AML-193 (cell line): ENCODE measurements at regions not wholly inside any gene's neighbourhood (a gene's known extent, or its start where the extent isn't known, plus 50 kb on each side); places are given as distances from the start of the nearest gene placed in this dataset.

ENCODE experiments used
- DNase-seq, 2 experiments: peaks; one replicate each; lab custom pipeline; 2025; lab: John Stamatoyannopoulos, UW

- no peak for DNase-seq
Measured at GRCh38 chr1:186557147-186557777, 96.3 kb upstream of the PDC start.

- no peak for DNase-seq
Measured at GRCh38 chr1:186550832-186551231, 89.9 kb upstream of the PDC start.

DNA sequence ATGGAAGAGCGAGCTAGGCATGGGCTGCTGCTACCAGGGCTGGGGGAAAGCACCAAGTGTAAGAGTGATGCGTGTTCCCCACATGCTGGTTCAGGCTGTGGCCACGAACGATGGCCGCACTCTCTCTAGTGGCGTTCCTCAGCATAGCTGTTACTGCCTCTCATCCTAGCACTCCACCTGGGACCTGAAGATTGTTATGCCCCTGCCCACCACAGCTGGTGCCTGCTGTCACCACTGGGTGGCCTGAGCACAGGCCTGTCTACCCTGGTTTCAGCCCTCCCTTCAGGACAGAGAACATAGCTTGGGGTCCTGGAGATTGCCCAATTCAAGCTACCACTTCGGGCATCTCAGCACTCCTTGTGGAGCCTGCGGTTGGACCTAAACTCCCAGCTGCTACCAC, 80.1 kb upstream of the PDC start:
- DNase-seq = no peak

DNA sequence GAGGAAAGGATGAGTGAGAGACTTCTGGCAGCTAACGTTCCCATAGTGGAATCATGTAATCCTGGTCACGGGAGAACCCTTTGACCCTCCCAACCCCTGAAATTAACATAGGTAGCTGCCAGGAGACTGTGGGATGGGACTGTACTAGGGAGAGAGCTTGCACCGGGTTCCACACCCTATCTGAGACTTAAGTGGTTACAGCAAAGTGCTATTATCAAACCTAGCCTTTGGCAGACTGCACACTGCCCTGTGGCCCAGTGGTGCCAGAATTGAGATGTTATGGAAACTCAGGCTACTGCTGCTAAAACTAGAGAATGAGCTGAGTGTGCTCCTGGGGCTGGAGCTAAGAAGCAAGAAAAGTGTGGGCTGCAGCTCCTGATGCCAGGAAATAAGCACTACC, 79.6 kb upstream of the PDC start:
- no peak for DNase-seq

DNA sequence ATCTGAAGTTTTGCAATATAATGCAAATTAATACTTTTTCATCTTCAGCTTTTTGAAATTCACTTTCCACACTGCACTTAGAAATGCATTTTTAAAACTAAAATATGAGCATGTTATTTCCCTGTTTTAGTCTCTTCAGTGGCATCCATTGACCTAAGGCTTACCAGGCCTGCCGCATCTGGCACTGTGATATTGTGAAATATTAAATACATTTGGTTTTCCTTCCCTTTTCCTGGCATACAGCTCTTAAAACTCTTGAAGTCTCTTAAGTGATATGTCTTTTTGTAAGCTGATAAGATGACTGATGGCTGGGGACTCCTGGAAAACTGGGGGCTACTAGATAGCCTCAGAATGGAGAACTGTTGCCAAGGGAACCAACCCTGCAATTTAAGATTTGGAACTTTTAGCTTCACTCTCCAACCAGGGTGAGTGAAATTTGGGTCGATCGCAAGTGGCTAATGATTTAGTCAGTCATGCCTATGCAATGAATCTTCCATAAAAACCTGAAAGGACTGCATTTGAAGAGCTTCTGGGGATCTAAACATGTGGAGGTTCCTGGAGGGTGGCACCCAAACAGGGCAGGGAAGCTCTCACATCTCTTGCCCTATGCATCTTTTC, 75.5 kb upstream of the PDC start:
- peak; percentile 46 to 47 for DNase-seq

DNA sequence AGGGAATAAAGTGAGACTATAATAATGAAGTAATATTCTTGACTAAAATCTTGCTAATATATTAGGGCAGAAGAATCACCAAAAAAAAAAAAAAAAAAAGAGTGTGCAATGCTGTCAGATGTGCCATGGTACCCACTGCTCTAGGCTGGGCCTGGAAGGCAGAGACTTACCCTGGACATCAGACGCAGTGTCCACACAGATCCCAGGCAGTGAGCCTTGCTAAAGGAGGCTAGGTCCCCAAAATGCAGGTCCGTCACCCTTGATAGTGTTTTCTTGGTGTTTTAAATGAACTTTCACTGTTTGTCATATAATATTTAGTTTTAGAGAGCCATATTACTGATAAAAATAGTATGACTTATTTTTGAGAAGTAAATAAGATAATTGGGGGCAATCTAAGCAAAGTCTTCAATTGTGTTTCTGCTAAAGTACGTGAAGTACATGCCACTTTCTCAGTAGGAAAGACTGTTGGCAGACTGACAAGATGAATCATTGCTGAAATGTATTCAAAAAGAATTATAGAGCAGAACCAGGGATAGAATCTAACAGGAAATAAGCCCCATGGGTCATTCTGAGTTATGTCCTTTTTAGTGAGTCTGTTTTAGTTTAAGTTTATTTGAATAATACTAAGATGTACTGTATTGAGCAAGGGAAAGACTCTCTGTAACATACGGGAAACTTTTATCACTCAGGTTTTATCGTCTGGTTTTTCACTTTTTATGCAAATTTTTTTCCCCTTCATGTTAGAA, 74.6 kb upstream of the PDC start:
- no peak for DNase-seq

- no peak for DNase-seq
Measured at GRCh38 chr1:186534401-186534800, 73.5 kb upstream of the PDC start.

GRCh38 chr1:186532466-186532865, 71.6 kb upstream of the PDC start:
- no peak for DNase-seq

GRCh38 chr1:186531561-186532165, 70.7 kb upstream of the PDC start:
- no peak for DNase-seq

DNA sequence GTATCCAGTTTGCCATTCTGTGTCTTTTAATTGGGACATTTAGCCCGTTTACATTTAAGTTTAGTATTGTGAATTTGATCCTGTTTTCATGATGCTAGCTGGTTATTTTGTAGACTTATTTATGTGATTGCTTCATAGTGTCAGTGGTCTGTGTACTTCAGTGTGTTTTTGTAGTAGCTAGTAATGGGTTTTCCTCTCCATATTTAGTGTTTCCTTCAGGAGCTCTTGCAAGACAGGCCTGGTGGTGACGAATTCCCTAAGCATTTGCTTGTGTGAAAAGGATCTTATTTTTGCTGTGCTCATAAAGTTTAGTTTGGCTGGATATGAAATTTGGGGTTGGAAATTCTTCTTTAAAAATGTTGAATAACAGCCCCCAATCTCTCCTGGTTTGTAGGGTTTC, 69.2 kb upstream of the PDC start:
- no peak for DNase-seq

GRCh38 chr1:186519982-186520381, 59.1 kb upstream of the PDC start:
- no peak for DNase-seq

GRCh38 chr1:186518822-186519381, 58.0 kb upstream of the PDC start:
- DNase-seq = no peak

DNA sequence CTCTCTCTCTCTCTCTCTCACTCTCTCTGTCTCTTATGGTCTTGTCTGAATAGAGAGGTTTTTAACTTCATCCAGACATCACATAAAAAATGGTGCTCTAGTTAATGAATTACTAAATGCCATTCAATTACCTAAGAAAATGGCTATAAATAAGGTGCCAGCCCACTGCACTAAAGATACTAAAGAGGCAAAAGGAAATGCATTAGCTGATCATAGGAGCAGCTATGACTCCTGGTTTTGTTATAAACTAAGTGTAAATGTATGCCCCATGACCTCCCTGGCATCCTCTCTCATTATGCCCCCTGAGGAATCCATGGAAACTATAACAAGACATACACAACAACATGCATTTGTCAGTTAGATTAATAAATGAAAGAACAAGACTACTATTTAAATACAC, 57.5 kb upstream of the PDC start:
- DNase-seq = no peak

DNA sequence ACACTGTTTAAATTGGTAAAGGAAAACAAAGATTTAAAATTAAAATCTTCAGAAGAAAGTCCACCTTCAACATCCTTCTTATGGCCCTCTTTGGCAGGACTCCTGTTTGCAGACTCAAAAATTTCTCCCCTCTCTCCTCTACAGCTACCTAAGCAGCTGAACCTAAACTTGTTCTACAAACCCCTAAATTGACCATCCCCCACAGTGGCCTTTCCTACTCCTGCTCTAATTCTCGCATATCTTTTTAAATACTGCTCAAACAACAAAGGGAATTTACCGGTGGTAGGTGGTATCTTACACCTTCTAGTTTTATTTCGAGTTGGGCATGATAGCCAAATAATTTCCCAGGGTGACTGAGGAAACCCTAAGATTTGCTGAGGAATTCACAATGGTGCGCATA, 53.5 kb upstream of the PDC start:
- no peak for DNase-seq

DNA sequence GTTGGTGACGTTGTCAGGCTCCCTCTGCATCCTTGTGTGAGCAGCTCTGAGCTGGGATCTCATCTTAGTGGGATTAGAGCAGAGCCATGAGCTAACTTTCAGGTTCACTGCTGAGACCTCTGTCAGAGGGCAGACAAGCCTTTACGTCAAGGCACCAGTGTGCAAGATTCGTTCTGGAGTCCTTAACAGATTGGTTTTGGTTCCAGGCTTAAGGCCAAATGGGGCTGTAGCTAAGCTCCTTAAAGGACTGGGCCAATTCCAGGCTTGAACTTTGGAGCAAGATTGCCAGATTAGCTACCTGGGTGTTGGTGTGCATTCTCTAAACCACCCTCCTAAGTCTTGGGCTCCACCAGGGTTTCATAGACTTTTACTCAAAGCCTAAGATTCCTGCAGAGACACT, 52.6 kb upstream of the PDC start:
- no peak for DNase-seq

DNA sequence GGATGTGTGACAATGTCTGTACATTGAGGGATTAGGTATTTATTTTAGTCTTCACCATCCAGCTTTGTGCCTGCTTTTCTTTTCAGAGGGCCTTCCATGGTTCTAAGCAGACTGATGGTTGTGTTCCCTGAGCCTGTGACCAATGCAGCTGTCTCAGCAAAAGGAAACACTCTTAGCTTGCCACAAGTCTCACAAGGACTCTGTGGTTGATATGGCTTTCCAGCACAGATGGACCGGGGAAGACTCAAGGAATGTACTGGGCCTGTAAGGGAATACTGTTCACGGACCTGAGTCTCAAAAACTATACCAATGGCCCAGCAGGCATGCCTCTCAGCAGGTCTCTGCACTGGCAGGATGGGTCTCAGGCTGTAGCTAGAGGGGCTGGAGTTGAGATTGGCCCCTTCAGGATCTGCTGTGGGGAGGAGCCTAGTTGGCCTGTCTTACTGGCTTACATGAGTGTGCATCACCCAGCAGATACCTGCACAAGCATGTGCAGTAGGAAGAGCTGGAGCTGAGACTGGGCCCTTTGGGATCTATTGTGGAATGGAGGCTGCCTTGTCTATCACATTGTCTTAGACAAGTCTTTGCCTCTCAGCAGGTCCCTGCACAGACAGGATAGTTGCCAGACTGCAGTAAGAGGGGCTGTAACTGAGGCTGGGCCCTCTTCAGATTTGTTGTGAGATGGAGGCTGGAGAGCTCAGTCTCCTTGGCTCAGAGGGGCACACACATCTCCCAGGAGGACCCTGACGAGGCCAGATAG, 52.0 kb upstream of the PDC start:
- DNase-seq = no peak

- DNase-seq = no peak
Measured at GRCh38 chr1:186511761-186512637, 51.1 kb upstream of the PDC start.
